GM12875 (cell line): ENCODE measurements at regions not wholly inside any gene's neighbourhood (a gene's known extent, or its start where the extent isn't known, plus 50 kb on each side); places are given as distances from the start of the nearest gene placed in this dataset.

Experiments
- H3K4me3 ChIP-seq: one replicate; pipeline ENCODE4 v1.5.1; 2011; ENCODE audit warnings: low read depth, low read length, control low read depth
- TF ChIP-seq, protein P1 (sequence below): IDR thresholded peaks from 2 replicates; pipeline ENCODE4 v1.5.1; 2011; ENCODE audit warnings: low read depth, mild to moderate bottlenecking, control low read depth, inconsistent platforms, low read length, moderate library complexity, borderline replicate concordance; ENCODE audit not compliant: insufficient read depth

- TF ChIP-seq, protein P1, sequence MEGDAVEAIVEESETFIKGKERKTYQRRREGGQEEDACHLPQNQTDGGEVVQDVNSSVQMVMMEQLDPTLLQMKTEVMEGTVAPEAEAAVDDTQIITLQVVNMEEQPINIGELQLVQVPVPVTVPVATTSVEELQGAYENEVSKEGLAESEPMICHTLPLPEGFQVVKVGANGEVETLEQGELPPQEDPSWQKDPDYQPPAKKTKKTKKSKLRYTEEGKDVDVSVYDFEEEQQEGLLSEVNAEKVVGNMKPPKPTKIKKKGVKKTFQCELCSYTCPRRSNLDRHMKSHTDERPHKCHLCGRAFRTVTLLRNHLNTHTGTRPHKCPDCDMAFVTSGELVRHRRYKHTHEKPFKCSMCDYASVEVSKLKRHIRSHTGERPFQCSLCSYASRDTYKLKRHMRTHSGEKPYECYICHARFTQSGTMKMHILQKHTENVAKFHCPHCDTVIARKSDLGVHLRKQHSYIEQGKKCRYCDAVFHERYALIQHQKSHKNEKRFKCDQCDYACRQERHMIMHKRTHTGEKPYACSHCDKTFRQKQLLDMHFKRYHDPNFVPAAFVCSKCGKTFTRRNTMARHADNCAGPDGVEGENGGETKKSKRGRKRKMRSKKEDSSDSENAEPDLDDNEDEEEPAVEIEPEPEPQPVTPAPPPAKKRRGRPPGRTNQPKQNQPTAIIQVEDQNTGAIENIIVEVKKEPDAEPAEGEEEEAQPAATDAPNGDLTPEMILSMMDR = no peak
- H3K4me3 ChIP-seq = no peak overlapping the region
These were observed 240.3 kb upstream of the HS6ST1 start for GRCh38 chr2:128558895-128559532.

DNA sequence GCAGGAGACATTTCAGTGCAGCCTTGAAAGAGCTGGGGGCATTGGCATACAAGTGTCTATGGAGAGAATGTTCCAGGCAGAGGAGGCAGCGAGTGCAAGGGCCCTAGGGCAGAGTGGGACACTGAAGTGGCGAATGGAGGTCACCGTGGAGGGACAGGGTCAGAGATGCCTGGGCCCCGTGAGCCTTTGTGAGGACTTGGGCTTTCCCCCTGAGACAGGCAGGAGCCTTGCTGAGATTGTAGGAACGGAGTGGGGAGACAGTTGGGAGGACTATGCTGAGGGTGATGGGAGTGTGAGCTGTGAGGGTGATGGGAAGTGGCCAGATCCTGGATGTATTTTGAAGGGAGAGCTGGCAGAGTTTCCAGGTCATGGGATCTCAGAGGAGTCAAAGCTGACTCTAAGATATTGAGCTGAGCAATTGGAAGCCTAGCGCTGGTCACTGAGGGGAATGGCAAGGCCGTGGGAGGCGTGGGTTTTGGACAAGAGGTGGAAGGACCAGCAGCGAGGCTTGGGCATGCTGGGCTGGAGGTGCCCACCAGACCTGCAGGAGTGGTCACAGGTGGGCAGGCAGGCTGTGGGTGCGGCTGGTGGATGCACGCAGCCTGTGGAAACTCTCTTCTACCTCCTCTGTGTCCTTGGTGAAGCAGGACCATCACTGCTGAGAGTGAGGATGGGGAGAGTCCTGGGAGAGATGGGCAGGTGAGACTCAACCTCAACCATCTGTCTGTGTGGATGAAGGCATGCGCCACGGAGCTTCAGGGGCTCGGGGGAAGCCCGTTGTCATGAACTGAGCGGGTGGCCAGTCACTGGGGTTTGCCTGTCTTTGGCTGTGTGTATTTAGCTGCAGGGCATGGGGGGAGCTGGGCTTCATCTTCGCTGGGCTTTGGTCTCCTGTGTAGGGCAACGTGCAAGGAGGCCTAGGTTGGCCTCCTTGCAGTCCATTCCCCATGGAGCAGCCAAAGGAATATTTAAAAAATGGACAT is 241.2 kb upstream of the HS6ST1 start:
- no peak overlapping the region for H3K4me3 ChIP-seq
- TF ChIP-seq, protein P1 = no peak

- TF ChIP-seq, protein P1 = no peak
- no peak overlapping the region for H3K4me3 ChIP-seq
These were observed 242.1 kb upstream of the HS6ST1 start for GRCh38 chr2:128560718-128561117.

- H3K4me3 ChIP-seq = no peak overlapping the region
- TF ChIP-seq, protein P1 = no peak
These were observed 244.0 kb upstream of the HS6ST1 start for GRCh38 chr2:128562471-128563347.

DNA sequence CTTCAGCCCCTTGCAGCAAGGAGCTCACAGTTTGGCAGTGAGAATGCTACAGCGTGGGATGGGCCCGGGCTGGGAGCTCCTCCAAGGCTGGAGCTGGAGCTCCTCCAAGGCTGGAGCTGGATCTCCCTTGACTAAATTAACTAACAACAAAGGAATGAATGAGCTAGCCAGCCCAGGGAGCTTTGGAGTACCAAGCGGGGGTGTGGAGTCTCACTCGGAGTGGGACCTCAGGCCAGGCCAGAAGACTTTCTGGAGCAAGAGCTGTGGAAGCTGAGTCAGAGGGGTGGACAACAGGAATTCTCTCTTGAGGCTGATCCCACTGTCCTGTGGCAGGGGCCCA is 244.7 kb upstream of the HS6ST1 start:
- H3K4me3 ChIP-seq = no peak overlapping the region
- TF ChIP-seq, protein P1 = no peak

GRCh38 chr2:128564131-128564530 is 245.5 kb upstream of the HS6ST1 start:
- TF ChIP-seq, protein P1 = no peak
- no peak overlapping the region for H3K4me3 ChIP-seq
